Mucosa of descending colon (tissue), 3 donors: ENCODE measurements at regions not wholly inside any gene's neighbourhood (a gene's known extent, or its start where the extent isn't known, plus 50 kb on each side); places are given as distances from the start of the nearest gene placed in this dataset.

Experiments used
- ATAC-seq: fragments of 200-7000 bp; cut with Tn5 transposase; one replicate; pipeline ENCODE4 v1.9.1; 2020; ENCODE audit warnings: mild to moderate bottlenecking, moderate library complexity
- DNase-seq, 3 donors: peaks; one replicate each; pipeline ENCODE4 v3.0.0-alpha.2; 2020
- H3K36me3 ChIP-seq: fragments of 200-600 bp; one replicate; pipeline ENCODE4 v1.8.0; 2021; ENCODE audit warnings: low read depth, mild to moderate bottlenecking
- H3K4me1 ChIP-seq: fragments of 200-600 bp; one replicate; pipeline ENCODE4 v1.8.0; 2021; ENCODE audit warnings: low read depth, mild to moderate bottlenecking
- H3K4me3 ChIP-seq: fragments of 200-600 bp; one replicate; pipeline ENCODE4 v1.8.0; 2021; ENCODE audit warnings: mild to moderate bottlenecking
- H3K9me3 ChIP-seq: fragments of 200-600 bp; one replicate; pipeline ENCODE4 v1.8.0; 2021; ENCODE audit warnings: mild to moderate bottlenecking
- intact Hi-C, 2 donors: fragments of 100-400 bp; cut with DNase I in 1 of 2; cut with micrococcal nuclease in 1 of 2; formaldehyde crosslinking; loops; one replicate each; pipeline versions ENCODE4 v1.11.0 to v1.11.1; 2022; cut with DNase I, micrococcal nuclease
- TF ChIP-seq, protein P1 (sequence below): fragments of 200-600 bp; IDR thresholded peaks from one replicate; pipeline ENCODE4 v1.8.0; 2022; ENCODE audit warnings: antibody characterized with exemption, mild to moderate bottlenecking
- donor health status: DM: no; HTN: no; CAD: no; lungs with moderate emphysema.
- donor health status: DM: no; HTN: no; CAD: no.
- donor health status: DM: no; HTN: yes; CAD: no.

DNA sequence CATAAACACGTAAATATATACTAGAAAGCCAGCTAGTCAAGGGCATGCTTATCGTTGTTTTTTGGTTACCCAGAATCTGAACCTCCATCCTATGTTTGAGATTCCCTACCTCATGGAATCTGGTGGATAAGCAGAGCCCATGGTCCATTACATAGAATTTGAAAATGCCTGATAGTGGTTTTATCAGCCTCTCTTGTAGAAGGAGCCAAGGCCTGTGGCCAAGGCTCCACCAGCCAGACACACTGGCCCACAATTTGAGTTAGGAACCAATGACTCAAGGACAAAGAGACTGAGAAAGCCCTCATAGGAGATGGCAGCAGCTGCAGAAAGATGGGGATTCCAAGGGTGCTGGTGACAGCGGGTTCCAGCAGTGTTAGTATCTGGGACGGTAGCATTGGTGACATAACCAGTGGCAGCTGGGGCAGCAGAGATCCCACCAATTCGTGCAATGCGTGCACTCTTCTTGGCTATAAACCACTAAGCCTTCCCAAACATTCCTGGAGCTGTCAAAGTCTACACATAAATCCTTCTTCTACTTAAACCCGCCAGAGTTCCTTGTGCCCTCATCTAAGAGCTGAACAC lies 51.2 kb upstream of the RMDN2 start:
- no peaks in the 10 kb centered on the region for H3K9me3 ChIP-seq
- DNase-seq = no peak
- peaks cover 3% of the 10 kb centered on the region for H3K4me1 ChIP-seq
- intact Hi-C loops = no loop called here
- no peak for ATAC-seq
- H3K4me3 ChIP-seq = no peak overlapping the region
- H3K36me3 ChIP-seq = no peaks in the 10 kb centered on the region
- TF ChIP-seq, protein P1, sequence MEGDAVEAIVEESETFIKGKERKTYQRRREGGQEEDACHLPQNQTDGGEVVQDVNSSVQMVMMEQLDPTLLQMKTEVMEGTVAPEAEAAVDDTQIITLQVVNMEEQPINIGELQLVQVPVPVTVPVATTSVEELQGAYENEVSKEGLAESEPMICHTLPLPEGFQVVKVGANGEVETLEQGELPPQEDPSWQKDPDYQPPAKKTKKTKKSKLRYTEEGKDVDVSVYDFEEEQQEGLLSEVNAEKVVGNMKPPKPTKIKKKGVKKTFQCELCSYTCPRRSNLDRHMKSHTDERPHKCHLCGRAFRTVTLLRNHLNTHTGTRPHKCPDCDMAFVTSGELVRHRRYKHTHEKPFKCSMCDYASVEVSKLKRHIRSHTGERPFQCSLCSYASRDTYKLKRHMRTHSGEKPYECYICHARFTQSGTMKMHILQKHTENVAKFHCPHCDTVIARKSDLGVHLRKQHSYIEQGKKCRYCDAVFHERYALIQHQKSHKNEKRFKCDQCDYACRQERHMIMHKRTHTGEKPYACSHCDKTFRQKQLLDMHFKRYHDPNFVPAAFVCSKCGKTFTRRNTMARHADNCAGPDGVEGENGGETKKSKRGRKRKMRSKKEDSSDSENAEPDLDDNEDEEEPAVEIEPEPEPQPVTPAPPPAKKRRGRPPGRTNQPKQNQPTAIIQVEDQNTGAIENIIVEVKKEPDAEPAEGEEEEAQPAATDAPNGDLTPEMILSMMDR = no peak

DNA sequence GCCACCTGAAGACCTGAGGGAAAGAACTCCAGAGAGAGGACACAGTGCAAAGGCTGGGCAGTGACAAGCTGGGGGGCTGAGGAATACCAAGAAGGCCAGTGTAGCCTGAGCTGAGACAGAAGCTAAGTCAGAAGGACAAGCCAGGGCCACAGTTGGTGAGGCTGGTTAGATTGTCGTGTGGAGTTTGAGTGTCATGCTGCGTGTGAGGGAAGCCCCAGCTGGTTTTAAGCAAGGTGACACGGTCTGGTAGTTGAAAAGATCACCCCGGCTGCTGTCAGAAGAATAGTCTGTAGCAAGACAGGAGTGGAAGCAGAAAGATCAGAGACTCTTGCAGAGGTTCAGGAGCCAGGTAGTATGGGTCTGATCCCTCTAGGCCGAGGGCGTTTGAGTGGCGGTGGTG lies 50.6 kb upstream of the RMDN2 start:
- Histone ChIP-seq H3K9me3 (no peaks in the 10 kb centered on the region), H3K4me3 (no peak overlapping the region), H3K36me3 (no peaks in the 10 kb centered on the region), H3K4me1 (peaks cover 3% of the 10 kb centered on the region)
- ATAC-seq (no peak), DNase-seq (no peak)
- TF ChIP-seq, protein P1 = no peak
- intact Hi-C loops = no loop called here
